ENCODE measurements at regions not wholly inside any gene's neighbourhood (a gene's known extent, or its start where the extent isn't known, plus 50 kb on each side); places are given as distances from the start of the nearest gene placed in this dataset.
"Not testable (repeated sequence)": the region's sequence is repeated elsewhere in the genome, so short reads cannot be mapped to it uniquely, and the experiment has no call there.

- no peak for DNase-seq
Measured at GRCh38 chr3:191076903-191077552, 122.0 kb upstream of the OSTN start.

- no peak for DNase-seq
Measured at GRCh38 chr3:191074511-191074910, 124.5 kb upstream of the OSTN start.

- DNase-seq, result no peak
Measured at GRCh38 chr3:191070762-191071403, 128.2 kb upstream of the OSTN start.

GRCh38 chr3:191070201-191070600 is 128.8 kb upstream of the OSTN start:
- no peak for DNase-seq

- no peak for DNase-seq
Measured at GRCh38 chr3:191068946-191069813, 129.9 kb upstream of the OSTN start.

GRCh38 chr3:191066669-191067068 is 132.4 kb upstream of the OSTN start:
- no peak for DNase-seq

- DNase-seq, result no peak
Measured at GRCh38 chr3:191065181-191065805, 133.7 kb upstream of the OSTN start.

GRCh38 chr3:191051037-191051436 is 148.0 kb upstream of the OSTN start:
- peak; percentile 3 to 9 for DNase-seq

GRCh38 chr3:191047930-191048329 is 151.1 kb upstream of the OSTN start:
- no peak for DNase-seq

- no peak for DNase-seq
Measured at GRCh38 chr3:191030929-191031328, 168.1 kb upstream of the OSTN start.

- DNase-seq, result no peak
Measured at GRCh38 chr3:191030491-191030890, 168.0 kb upstream of the GMNC start.

- DNase-seq, result no peak
Measured at GRCh38 chr3:191026746-191027145, 164.3 kb upstream of the GMNC start.

- no peak for DNase-seq
Measured at GRCh38 chr3:191020730-191021396, 158.4 kb upstream of the GMNC start.

GRCh38 chr3:191019855-191020254 is 157.4 kb upstream of the GMNC start:
- no peak for DNase-seq

GRCh38 chr3:191015960-191016359 is 153.5 kb upstream of the GMNC start:
- DNase-seq, result not testable (repeated sequence)

GRCh38 chr3:191008074-191008473 is 145.6 kb upstream of the GMNC start:
- DNase-seq, result no peak

- no peak for DNase-seq
Measured at GRCh38 chr3:191005790-191006189, 143.3 kb upstream of the GMNC start.

- DNase-seq, result no peak
Measured at GRCh38 chr3:191003742-191004141, 141.2 kb upstream of the GMNC start.

GRCh38 chr3:190996181-190996775 is 133.8 kb upstream of the GMNC start:
- no peak for DNase-seq

GRCh38 chr3:190995156-190995555 is 132.7 kb upstream of the GMNC start:
- no peak for DNase-seq

GRCh38 chr3:190990898-190991297 is 128.4 kb upstream of the GMNC start:
- DNase-seq, result no peak
